OCI-LY7 (cell line): ENCODE measurements at regions not wholly inside any gene's neighbourhood (a gene's known extent, or its start where the extent isn't known, plus 50 kb on each side); places are given as distances from the start of the nearest gene placed in this dataset.
"Not testable (repeated sequence)": the region's sequence is repeated elsewhere in the genome, so short reads cannot be mapped to it uniquely, and the experiment has no call there.

Experiments
- BruUV-seq: library from RNA; stranded (reverse); fragments of 400-500 nt; replicated peaks from 2 replicates; lab custom pipeline; 2021; lab: Mats Ljungman, UMichigan
- CTCF ChIA-PET: fragments of 300-600 bp; sonication (Branson Sonifier 250); formaldehyde crosslinking; loops from one replicate; lab custom pipeline; 2022; ENCODE audit warnings: antibody characterized with exemption; ENCODE audit not compliant: unreplicated experiment; lab: Charles Lee
- POLR2A ChIA-PET: fragments of 300-600 bp; sonication (Branson Sonifier 250); formaldehyde crosslinking; loops from one replicate; lab custom pipeline; 2022; ENCODE audit warnings: antibody characterized with exemption; lab: Charles Lee
- DNase-seq: peaks from one replicate; pipeline ENCODE4 v3.0.0-alpha.2; 2015; ENCODE audit warnings: low spot score
- H2AFZ ChIP-seq: fragments of 200-600 bp; sonication (generic), shearing (Covaris generic); 2 replicates; pipeline ENCODE4 v1.6.1; 2014; ENCODE audit warnings: mild to moderate bottlenecking, antibody characterized with exemption, low read length, moderate library complexity
- H3K27ac ChIP-seq: fragments of 200-600 bp; sonication (generic); 2 replicates; pipeline ENCODE4 v1.5.1; 2014; ENCODE audit warnings: mixed run types, low read depth, mild to moderate bottlenecking, moderate library complexity, low read length, inconsistent platforms; ENCODE audit not compliant: poor library complexity, severe bottlenecking
- H3K36me3 ChIP-seq: fragments of 200-600 bp; sonication (generic); 2 replicates; pipeline ENCODE4 v1.6.1; 2014; ENCODE audit warnings: mild to moderate bottlenecking, antibody characterized with exemption, low read length, moderate library complexity, mixed read lengths; ENCODE audit not compliant: insufficient read depth
- H3K4me1 ChIP-seq: fragments of 200-600 bp; sonication (generic); 2 replicates; pipeline ENCODE4 v1.5.1; 2014; ENCODE audit warnings: mild to moderate bottlenecking, low read length; ENCODE audit not compliant: insufficient read depth, poor library complexity, severe bottlenecking
- H3K4me2 ChIP-seq: fragments of 200-600 bp; sonication (generic); 2 replicates; pipeline ENCODE4 v1.6.1; 2014; ENCODE audit warnings: mild to moderate bottlenecking, low read length
- H3K4me3 ChIP-seq: fragments of 200-600 bp; sonication (generic); 2 replicates; pipeline ENCODE4 v1.5.1; 2014; ENCODE audit warnings: mild to moderate bottlenecking, low read depth, low read length; ENCODE audit not compliant: poor library complexity, severe bottlenecking
- H3K79me2 ChIP-seq: fragments of 200-600 bp; sonication (generic); 2 replicates; pipeline ENCODE4 v1.6.1; 2016; ENCODE audit warnings: low read depth, mild to moderate bottlenecking, low read length, moderate library complexity, mixed read lengths; ENCODE audit not compliant: insufficient read depth
- H3K9me2 ChIP-seq: fragments of 200-600 bp; sonication (generic); 2 replicates; pipeline ENCODE4 v1.6.1; 2016; ENCODE audit warnings: mild to moderate bottlenecking, low read length, mixed read lengths; ENCODE audit not compliant: insufficient read depth
- H3K9me3 ChIP-seq: fragments of 200-600 bp; sonication (generic); 2 replicates; pipeline ENCODE4 v1.6.1; 2014; ENCODE audit warnings: mild to moderate bottlenecking, mixed run types, low read length, mixed read lengths
- H4K20me1 ChIP-seq: fragments of 200-600 bp; sonication (generic); 2 replicates; pipeline ENCODE4 v1.6.1; 2014; ENCODE audit warnings: mild to moderate bottlenecking, antibody characterized with exemption, low read length, moderate library complexity, mixed read lengths; ENCODE audit not compliant: insufficient read depth
- EZH2phosphoT487 ChIP-seq: fragments of 200-600 bp; sonication (generic); IDR thresholded peaks from 2 replicates; pipeline ENCODE4 v1.6.1; 2018; ENCODE audit warnings: low read depth, borderline replicate concordance, mild to moderate bottlenecking, mixed run types, antibody characterized with exemption, low read length, moderate library complexity, mixed read lengths
- intact Hi-C: fragments of 100-400 bp; cut with micrococcal nuclease; formaldehyde crosslinking; loops from one replicate; pipeline ENCODE4 v1.10.0; 2022; ENCODE audit not compliant: unreplicated experiment
- TF ChIP-seq, protein P1 (sequence below): fragments of 200-600 bp; sonication (generic); conservative IDR thresholded peaks from 2 replicates; pipeline ENCODE4 v1.5.1; 2014; ENCODE audit warnings: mild to moderate bottlenecking, antibody characterized with exemption, low read length, moderate library complexity, mixed read lengths

DNA sequence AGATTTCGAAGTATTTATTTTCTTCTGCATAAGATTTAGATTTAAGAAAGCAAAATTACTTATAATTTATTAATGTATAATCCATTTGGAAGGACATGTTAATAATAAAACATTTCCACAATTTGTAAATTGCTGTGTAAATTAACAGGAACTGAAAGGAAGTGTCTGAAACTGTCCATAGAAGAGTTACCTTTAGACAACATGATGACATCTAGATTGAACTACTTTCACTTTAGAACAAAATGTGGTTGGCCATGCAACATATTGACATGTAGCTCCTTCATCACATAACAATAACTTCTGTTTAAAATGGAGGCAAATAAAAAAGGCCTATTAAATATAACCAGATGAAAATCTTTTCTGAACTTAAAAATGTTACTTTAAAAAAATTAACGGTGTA lies 1849.5 kb upstream of the ACO1 start:
- ChIA-PET POLR2A (no interaction called here), CTCF (no interaction called here)
- H3K27ac ChIP-seq, result no peak overlapping the region
- no peak overlapping the region for H3K4me2 ChIP-seq
- no peaks in the 10 kb centered on the region for H3K79me2 ChIP-seq
- TF ChIP-seq, protein P1, sequence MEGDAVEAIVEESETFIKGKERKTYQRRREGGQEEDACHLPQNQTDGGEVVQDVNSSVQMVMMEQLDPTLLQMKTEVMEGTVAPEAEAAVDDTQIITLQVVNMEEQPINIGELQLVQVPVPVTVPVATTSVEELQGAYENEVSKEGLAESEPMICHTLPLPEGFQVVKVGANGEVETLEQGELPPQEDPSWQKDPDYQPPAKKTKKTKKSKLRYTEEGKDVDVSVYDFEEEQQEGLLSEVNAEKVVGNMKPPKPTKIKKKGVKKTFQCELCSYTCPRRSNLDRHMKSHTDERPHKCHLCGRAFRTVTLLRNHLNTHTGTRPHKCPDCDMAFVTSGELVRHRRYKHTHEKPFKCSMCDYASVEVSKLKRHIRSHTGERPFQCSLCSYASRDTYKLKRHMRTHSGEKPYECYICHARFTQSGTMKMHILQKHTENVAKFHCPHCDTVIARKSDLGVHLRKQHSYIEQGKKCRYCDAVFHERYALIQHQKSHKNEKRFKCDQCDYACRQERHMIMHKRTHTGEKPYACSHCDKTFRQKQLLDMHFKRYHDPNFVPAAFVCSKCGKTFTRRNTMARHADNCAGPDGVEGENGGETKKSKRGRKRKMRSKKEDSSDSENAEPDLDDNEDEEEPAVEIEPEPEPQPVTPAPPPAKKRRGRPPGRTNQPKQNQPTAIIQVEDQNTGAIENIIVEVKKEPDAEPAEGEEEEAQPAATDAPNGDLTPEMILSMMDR, result no peak
- TF ChIP-seq EZH2phosphoT487, result no peak
- intact Hi-C loops, result no loop called here
- H3K36me3 ChIP-seq, result no peaks in the 10 kb centered on the region
- no peak for DNase-seq
- H3K9me3 ChIP-seq, result no peaks in the 10 kb centered on the region
- no peaks in the 10 kb centered on the region for H4K20me1 ChIP-seq
- no peak overlapping the region for H3K4me3 ChIP-seq
- BruUV-seq, result no TSS peak
- no peaks in the 10 kb centered on the region for H3K9me2 ChIP-seq
- H2AFZ ChIP-seq, result no peak overlapping the region
- H3K4me1 ChIP-seq, result no peaks in the 10 kb centered on the region

DNA sequence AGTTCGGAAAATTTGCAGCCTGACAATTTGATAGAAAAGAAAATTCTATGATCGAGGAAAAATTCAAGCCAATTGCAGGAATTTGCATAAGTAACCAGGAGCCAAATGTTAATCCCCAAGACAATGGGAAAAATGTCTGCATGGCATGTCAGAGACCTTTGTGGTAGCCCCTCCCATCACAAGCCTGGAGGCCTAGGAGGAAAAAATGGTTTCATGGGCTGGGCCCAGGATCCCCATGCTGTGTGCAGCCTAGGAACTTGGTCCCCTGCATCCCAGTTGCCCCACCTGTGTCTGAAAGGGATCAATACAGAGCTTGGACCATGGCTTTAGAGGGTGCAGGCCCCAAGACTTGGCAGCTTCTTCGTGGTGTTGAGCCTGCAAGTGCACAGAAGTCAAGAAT lies 1847.9 kb upstream of the ACO1 start:
- ChIA-PET CTCF (no interaction called here), POLR2A (no interaction called here)
- no peak for TF ChIP-seq EZH2phosphoT487
- TF ChIP-seq, protein P1, result no peak
- Histone ChIP-seq H3K9me2 (no peaks in the 10 kb centered on the region), H3K79me2 (no peaks in the 10 kb centered on the region), H3K27ac (no peak overlapping the region), H3K4me2 (no peak overlapping the region), H4K20me1 (no peaks in the 10 kb centered on the region), H3K4me3 (no peak overlapping the region), H2AFZ (no peak overlapping the region), H3K9me3 (no peaks in the 10 kb centered on the region), H3K36me3 (no peaks in the 10 kb centered on the region), H3K4me1 (no peaks in the 10 kb centered on the region)
- intact Hi-C loops, result no loop called here
- no TSS peak for BruUV-seq
- DNase-seq, result no peak

DNA sequence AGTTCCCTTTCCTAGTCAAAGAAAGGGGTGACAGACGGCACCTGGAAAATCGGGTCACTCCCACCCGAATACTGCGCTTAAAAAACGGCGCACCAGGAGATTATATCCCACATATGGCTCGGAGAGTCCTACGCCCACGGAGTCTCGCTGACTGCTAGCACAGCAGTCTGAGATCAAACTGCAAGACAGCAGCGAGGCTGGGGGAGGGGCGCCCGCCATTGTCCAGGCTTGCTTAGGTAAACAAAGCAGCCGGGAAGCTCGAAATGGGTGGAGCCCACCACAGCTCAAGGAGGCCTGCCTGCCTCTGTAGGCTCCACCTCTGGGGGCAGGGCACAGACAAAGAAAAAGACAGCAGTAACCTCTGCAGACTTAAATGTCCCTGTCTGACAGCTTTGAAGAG lies 1844.7 kb upstream of the ACO1 start:
- POLR2A ChIA-PET, H3K9me2 ChIP-seq, DNase-seq, H4K20me1 ChIP-seq, H2AFZ ChIP-seq, BruUV-seq, intact Hi-C loops, H3K9me3 ChIP-seq, H3K79me2 ChIP-seq, H3K4me3 ChIP-seq, H3K36me3 ChIP-seq, H3K4me1 ChIP-seq, H3K27ac ChIP-seq, H3K4me2 ChIP-seq, CTCF ChIA-PET: not testable (repeated sequence)
